ENCODE measurements at regions not wholly inside any gene's neighbourhood (a gene's known extent, or its start where the extent isn't known, plus 50 kb on each side); places are given as distances from the start of the nearest gene placed in this dataset.

DNA sequence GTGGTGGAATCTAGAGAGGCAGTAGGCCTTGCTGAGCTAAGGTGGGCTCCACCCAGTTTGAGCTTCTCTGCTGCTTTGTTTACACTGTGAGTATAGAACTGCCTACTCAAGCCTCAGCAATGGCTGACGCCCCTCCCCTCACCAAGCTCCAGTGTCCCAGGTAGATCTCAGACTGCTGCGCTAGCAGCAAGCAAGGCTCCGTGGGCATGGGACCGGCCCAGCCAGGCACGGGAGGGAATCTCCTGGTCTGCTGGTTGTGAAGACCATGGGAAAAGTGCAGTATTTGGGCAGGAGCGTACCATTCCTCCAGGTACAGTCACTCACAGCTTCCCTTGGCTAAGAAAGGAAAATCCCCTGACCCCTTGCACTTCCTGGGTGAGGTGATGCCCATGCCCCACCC is 407.1 kb downstream of the ZPLD1 start:
- CTCF ChIA-PET = no interaction called here
- FAIRE-seq = no peak
- no peak for DNase-seq (ENCODE audit: low read depth in 1 of 2, low spot score in 1 of 2)
- TF ChIP-seq RAD21 (conservative IDR thresholded peaks at IDR 0.05 in 1 of 2, IDR thresholded peaks at IDR 0.05 in 1 of 2) (no peak), RARB (CRISPR knock-in tag; IDR thresholded peaks at IDR 0.05) (no peak), FOSB (CRISPR knock-in tag; IDR thresholded peaks at IDR 0.05) (no peak), FOSL2 (IDR thresholded peaks at IDR 0.05) (no peak), FOSL2 (CRISPR knock-in tag; IDR thresholded peaks at IDR 0.05) (no peak), BHLHE40 (IDR thresholded peaks at IDR 0.05; ENCODE audit: low read depth, low read length) (no peak), JUNB (IDR thresholded peaks at IDR 0.05) (no peak), CHD4 (IDR thresholded peaks at IDR 0.05; ENCODE audit: borderline replicate concordance) (no peak), POLR2AphosphoS2 (conservative IDR thresholded peaks at IDR 0.05; ENCODE audit: low read length) (no peak), PHF8 (IDR thresholded peaks at IDR 0.05; ENCODE audit: borderline replicate concordance, low read depth) (no peak), MAFK (IDR thresholded peaks at IDR 0.05; ENCODE audit: partially characterized antibody) (no peak), CBX2 (IDR thresholded peaks at IDR 0.05; ENCODE audit: borderline replicate concordance, low read depth) (no peak), POLR2A (IDR thresholded peaks at IDR 0.05; ENCODE audit: low read length) (no peak)
- TF ChIP-seq, protein P1, sequence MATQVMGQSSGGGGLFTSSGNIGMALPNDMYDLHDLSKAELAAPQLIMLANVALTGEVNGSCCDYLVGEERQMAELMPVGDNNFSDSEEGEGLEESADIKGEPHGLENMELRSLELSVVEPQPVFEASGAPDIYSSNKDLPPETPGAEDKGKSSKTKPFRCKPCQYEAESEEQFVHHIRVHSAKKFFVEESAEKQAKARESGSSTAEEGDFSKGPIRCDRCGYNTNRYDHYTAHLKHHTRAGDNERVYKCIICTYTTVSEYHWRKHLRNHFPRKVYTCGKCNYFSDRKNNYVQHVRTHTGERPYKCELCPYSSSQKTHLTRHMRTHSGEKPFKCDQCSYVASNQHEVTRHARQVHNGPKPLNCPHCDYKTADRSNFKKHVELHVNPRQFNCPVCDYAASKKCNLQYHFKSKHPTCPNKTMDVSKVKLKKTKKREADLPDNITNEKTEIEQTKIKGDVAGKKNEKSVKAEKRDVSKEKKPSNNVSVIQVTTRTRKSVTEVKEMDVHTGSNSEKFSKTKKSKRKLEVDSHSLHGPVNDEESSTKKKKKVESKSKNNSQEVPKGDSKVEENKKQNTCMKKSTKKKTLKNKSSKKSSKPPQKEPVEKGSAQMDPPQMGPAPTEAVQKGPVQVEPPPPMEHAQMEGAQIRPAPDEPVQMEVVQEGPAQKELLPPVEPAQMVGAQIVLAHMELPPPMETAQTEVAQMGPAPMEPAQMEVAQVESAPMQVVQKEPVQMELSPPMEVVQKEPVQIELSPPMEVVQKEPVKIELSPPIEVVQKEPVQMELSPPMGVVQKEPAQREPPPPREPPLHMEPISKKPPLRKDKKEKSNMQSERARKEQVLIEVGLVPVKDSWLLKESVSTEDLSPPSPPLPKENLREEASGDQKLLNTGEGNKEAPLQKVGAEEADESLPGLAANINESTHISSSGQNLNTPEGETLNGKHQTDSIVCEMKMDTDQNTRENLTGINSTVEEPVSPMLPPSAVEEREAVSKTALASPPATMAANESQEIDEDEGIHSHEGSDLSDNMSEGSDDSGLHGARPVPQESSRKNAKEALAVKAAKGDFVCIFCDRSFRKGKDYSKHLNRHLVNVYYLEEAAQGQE (IDR thresholded peaks at IDR 0.05) = no peak
- TF ChIP-seq, protein P2, sequence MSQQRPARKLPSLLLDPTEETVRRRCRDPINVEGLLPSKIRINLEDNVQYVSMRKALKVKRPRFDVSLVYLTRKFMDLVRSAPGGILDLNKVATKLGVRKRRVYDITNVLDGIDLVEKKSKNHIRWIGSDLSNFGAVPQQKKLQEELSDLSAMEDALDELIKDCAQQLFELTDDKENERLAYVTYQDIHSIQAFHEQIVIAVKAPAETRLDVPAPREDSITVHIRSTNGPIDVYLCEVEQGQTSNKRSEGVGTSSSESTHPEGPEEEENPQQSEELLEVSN (IDR thresholded peaks at IDR 0.05; ENCODE audit: borderline replicate concordance, low read depth) = no peak
- TF ChIP-seq, protein P3, sequence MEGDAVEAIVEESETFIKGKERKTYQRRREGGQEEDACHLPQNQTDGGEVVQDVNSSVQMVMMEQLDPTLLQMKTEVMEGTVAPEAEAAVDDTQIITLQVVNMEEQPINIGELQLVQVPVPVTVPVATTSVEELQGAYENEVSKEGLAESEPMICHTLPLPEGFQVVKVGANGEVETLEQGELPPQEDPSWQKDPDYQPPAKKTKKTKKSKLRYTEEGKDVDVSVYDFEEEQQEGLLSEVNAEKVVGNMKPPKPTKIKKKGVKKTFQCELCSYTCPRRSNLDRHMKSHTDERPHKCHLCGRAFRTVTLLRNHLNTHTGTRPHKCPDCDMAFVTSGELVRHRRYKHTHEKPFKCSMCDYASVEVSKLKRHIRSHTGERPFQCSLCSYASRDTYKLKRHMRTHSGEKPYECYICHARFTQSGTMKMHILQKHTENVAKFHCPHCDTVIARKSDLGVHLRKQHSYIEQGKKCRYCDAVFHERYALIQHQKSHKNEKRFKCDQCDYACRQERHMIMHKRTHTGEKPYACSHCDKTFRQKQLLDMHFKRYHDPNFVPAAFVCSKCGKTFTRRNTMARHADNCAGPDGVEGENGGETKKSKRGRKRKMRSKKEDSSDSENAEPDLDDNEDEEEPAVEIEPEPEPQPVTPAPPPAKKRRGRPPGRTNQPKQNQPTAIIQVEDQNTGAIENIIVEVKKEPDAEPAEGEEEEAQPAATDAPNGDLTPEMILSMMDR (IDR thresholded peaks at IDR 0.05) = no peak
- TF ChIP-seq, protein P4, sequence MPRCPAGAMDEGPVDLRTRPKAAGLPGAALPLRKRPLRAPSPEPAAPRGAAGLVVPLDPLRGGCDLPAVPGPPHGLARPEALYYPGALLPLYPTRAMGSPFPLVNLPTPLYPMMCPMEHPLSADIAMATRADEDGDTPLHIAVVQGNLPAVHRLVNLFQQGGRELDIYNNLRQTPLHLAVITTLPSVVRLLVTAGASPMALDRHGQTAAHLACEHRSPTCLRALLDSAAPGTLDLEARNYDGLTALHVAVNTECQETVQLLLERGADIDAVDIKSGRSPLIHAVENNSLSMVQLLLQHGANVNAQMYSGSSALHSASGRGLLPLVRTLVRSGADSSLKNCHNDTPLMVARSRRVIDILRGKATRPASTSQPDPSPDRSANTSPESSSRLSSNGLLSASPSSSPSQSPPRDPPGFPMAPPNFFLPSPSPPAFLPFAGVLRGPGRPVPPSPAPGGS (IDR thresholded peaks at IDR 0.05) = no peak
- TF ChIP-seq, protein P5, sequence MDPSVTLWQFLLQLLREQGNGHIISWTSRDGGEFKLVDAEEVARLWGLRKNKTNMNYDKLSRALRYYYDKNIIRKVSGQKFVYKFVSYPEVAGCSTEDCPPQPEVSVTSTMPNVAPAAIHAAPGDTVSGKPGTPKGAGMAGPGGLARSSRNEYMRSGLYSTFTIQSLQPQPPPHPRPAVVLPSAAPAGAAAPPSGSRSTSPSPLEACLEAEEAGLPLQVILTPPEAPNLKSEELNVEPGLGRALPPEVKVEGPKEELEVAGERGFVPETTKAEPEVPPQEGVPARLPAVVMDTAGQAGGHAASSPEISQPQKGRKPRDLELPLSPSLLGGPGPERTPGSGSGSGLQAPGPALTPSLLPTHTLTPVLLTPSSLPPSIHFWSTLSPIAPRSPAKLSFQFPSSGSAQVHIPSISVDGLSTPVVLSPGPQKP (IDR thresholded peaks at IDR 0.05; ENCODE audit: low read depth, low read length) = no peak
- Histone ChIP-seq H3K27ac (no peak overlapping the region), H3K4me3 (no peak overlapping the region), H3K4me2 (no peak overlapping the region), H3K4me1 (no peaks in the 10 kb centered on the region), H3K9me3 (no peaks in the 10 kb centered on the region)
- WGBS (ENCODE audit: missing lambda C conversion rate) = 17% methylated on average over 5 of the region's 6 CpGs
- ATAC-seq = no peak
- POLR2A ChIA-PET = no interaction called here

DNA sequence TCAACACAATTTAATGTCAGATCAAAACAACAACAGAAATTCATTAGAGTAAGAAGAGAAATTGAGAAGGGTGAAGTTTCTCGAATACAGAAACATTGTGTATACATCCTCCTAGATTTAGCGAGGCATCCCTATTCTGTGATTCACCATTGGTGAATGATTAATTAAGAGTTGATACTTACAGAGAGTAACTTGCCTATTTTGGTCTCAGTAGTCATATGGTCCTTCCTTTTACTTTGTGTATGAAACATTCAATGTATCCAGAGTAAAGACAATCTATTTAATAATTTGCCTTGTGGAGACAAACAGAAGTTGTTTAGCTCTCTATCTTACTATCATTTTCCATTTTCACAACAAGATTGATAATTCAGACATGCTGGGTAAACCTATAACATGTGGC is 432.0 kb downstream of the ZPLD1 start:
- FAIRE-seq (no peak), DNase-seq (ENCODE audit: low read depth in 1 of 2, low spot score in 1 of 2) (no peak), ATAC-seq (no peak)
- no peak overlapping the region for H3K4me3 ChIP-seq
- ChIA-PET POLR2A (no interaction called here), CTCF (interaction anchor here (1.0 kb wide), 1 partner anchor 28 kb away, joined by 3 read pairs; no protein-coding TSS in a partner anchor)
- H3K4me2 ChIP-seq = no peak overlapping the region
- 16% methylated on average over 2 of the region's 2 CpGs for WGBS (ENCODE audit: missing lambda C conversion rate)
- H3K9me3 ChIP-seq = no peaks in the 10 kb centered on the region
- TF ChIP-seq, protein P6, sequence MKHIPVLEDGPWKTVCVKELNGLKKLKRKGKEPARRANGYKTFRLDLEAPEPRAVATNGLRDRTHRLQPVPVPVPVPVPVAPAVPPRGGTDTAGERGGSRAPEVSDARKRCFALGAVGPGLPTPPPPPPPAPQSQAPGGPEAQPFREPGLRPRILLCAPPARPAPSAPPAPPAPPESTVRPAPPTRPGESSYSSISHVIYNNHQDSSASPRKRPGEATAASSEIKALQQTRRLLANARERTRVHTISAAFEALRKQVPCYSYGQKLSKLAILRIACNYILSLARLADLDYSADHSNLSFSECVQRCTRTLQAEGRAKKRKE (CRISPR knock-in tag; IDR thresholded peaks at IDR 0.05; ENCODE audit: low read depth) = no peak
- TF ChIP-seq EHF (CRISPR knock-in tag; IDR thresholded peaks at IDR 0.05) (no peak), TP53 (CRISPR knock-in tag; IDR thresholded peaks at IDR 0.05) (no peak), CBX8 (IDR thresholded peaks at IDR 0.05) (no peak), ESRRA (IDR thresholded peaks at IDR 0.05; ENCODE audit: borderline replicate concordance, low read length) (no peak), FOXS1 (CRISPR knock-in tag; IDR thresholded peaks at IDR 0.05) (no peak), SREBF2 (IDR thresholded peaks at IDR 0.05) (no peak), CHD2 (IDR thresholded peaks at IDR 0.05; ENCODE audit: low read length, partially characterized antibody) (no peak), MAZ (IDR thresholded peaks at IDR 0.05; ENCODE audit: borderline replicate concordance, low read depth, low read length) (no peak), HOXA7 (CRISPR knock-in tag; IDR thresholded peaks at IDR 0.05) (no peak), BHLHE40 (IDR thresholded peaks at IDR 0.05; ENCODE audit: low read depth, low read length) (no peak)
- TF ChIP-seq, protein P7, sequence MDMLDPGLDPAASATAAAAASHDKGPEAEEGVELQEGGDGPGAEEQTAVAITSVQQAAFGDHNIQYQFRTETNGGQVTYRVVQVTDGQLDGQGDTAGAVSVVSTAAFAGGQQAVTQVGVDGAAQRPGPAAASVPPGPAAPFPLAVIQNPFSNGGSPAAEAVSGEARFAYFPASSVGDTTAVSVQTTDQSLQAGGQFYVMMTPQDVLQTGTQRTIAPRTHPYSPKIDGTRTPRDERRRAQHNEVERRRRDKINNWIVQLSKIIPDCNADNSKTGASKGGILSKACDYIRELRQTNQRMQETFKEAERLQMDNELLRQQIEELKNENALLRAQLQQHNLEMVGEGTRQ (IDR thresholded peaks at IDR 0.05) = no peak
- no peaks in the 10 kb centered on the region for H3K4me1 ChIP-seq
- no peak overlapping the region for H3K27ac ChIP-seq

All from A549 (cell line).